ENCODE measurements at regions not wholly inside any gene's neighbourhood (a gene's known extent, or its start where the extent isn't known, plus 50 kb on each side); places are given as distances from the start of the nearest gene placed in this dataset.

GRCh38 chr2:114082731-114083433 lies 193.0 kb downstream of the ACTR3 start:
- no peak for DNase-seq
- no peak for ATAC-seq (ENCODE audit: low read depth in 2 of 2)
- peaks cover 0 to 5% of the 10 kb centered on the region in 2 donors for H3K36me3 Mint-ChIP-seq
- H3K27me3 Mint-ChIP-seq, result peaks cover 9 to 11% (median 10%) of the 10 kb centered on the region in 3 donors
- no peak overlapping the region for H3K27ac Mint-ChIP-seq
- peaks cover 0 to 22% (median 5%) of the 10 kb centered on the region in 7 donors for H3K9me3 Mint-ChIP-seq
- H3K4me1 Mint-ChIP-seq, result no peaks in the 10 kb centered on the region
- H3K4me3 Mint-ChIP-seq, result no peak overlapping the region

GRCh38 chr2:114083717-114084387 lies 194.0 kb downstream of the ACTR3 start:
- ATAC-seq (ENCODE audit: low read depth in 2 of 2) (no peak), DNase-seq (no peak)
- no peak overlapping the region for H3K27ac Mint-ChIP-seq
- peaks cover 9 to 11% (median 10%) of the 10 kb centered on the region in 3 donors for H3K27me3 Mint-ChIP-seq
- no peak overlapping the region for H3K4me3 Mint-ChIP-seq
- H3K4me1 Mint-ChIP-seq, result no peaks in the 10 kb centered on the region
- H3K9me3 Mint-ChIP-seq, result peaks cover 0 to 22% (median 5%) of the 10 kb centered on the region in 7 donors
- H3K36me3 Mint-ChIP-seq, result peaks cover 0 to 5% of the 10 kb centered on the region in 2 donors

DNA sequence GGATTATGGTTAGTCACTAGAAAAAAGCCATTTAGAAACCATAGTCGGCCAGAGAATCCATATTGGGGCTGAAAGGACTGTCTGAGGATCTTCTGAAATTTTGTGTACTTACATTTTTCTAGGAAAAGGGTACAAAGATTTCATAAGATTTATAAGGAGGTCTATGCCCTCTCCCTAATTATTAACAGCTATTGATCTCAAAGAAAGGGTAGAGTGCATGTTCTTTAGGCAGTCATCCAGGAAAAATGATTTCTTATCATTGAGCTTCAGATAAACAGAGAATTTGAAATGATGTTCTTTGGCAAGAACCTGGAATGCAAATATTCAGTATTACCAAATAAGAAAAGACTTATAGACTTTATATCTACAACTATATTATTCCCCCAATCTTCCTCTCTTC lies 195.3 kb downstream of the ACTR3 start:
- peaks cover 5 to 10% (median 9%) of the 10 kb centered on the region in 3 donors for H3K27me3 Mint-ChIP-seq
- peaks cover 0 to 5% of the 10 kb centered on the region in 2 donors for H3K36me3 Mint-ChIP-seq
- DNase-seq (no peak), ATAC-seq (ENCODE audit: low read depth in 2 of 2) (no peak)
- no peak overlapping the region for H3K4me3 Mint-ChIP-seq
- H3K4me1 Mint-ChIP-seq, result no peaks in the 10 kb centered on the region
- peaks cover 0 to 22% (median 5%) of the 10 kb centered on the region in 7 donors for H3K9me3 Mint-ChIP-seq
- no peak overlapping the region for H3K27ac Mint-ChIP-seq

- Mint-ChIP-seq H3K27ac (no peak overlapping the region), H3K27me3 (peaks cover 5 to 10% (median 9%) of the 10 kb centered on the region in 3 donors), H3K4me3 (no peak overlapping the region), H3K36me3 (peaks cover 0 to 5% of the 10 kb centered on the region in 2 donors), H3K4me1 (no peaks in the 10 kb centered on the region), H3K9me3 (peaks cover 0 to 19% (median 5%) of the 10 kb centered on the region in 7 donors)
- no peak for DNase-seq
- no peak for ATAC-seq (ENCODE audit: low read depth in 2 of 2)
Measured at GRCh38 chr2:114085992-114086391, 196.1 kb downstream of the ACTR3 start.

GRCh38 chr2:114089636-114090319 lies 199.9 kb downstream of the ACTR3 start:
- Mint-ChIP-seq H3K27ac (no peak overlapping the region), H3K9me3 (peaks cover 0 to 6% (median 1%) of the 10 kb centered on the region in 7 donors), H3K27me3 (peaks cover 0 to 4% (median 0%) of the 10 kb centered on the region in 3 donors), H3K4me3 (no peak overlapping the region), H3K4me1 (peaks cover 0 to under 1% (median 0%) of the 10 kb centered on the region in 3 donors), H3K36me3 (no peaks in the 10 kb centered on the region)
- DNase-seq (no peak), ATAC-seq (ENCODE audit: low read depth in 2 of 2) (no peak)

- H3K27me3 Mint-ChIP-seq, result no peaks in the 10 kb centered on the region
- H3K4me3 Mint-ChIP-seq, result no peak overlapping the region
- H3K4me1 Mint-ChIP-seq, result peaks cover 0 to 2% (median 0%) of the 10 kb centered on the region in 3 donors
- DNase-seq (no peak), ATAC-seq (ENCODE audit: low read depth in 2 of 2) (no peak)
- peaks cover 0 to 8% of the 10 kb centered on the region in 2 donors for H3K36me3 Mint-ChIP-seq
- H3K27ac Mint-ChIP-seq, result no peak overlapping the region
- peaks cover 5 to 18% (median 13%) of the 10 kb centered on the region in 7 donors for H3K9me3 Mint-ChIP-seq
Measured at GRCh38 chr2:114091010-114091409, 201.1 kb downstream of the ACTR3 start.

GRCh38 chr2:114108249-114108648 lies 218.4 kb downstream of the ACTR3 start:
- DNase-seq (no peak), ATAC-seq (ENCODE audit: low read depth in 2 of 2) (no peak)
- H3K4me1 Mint-ChIP-seq, result no peaks in the 10 kb centered on the region
- H3K9me3 Mint-ChIP-seq, result peaks cover 7 to 40% (median 19%) of the 10 kb centered on the region in 7 donors
- H3K27ac Mint-ChIP-seq, result no peak overlapping the region
- H3K27me3 Mint-ChIP-seq, result peaks cover 10 to 24% (median 10%) of the 10 kb centered on the region in 3 donors
- H3K36me3 Mint-ChIP-seq, result peaks cover 5 to 12% of the 10 kb centered on the region in 2 donors
- H3K4me3 Mint-ChIP-seq, result no peak overlapping the region

DNA sequence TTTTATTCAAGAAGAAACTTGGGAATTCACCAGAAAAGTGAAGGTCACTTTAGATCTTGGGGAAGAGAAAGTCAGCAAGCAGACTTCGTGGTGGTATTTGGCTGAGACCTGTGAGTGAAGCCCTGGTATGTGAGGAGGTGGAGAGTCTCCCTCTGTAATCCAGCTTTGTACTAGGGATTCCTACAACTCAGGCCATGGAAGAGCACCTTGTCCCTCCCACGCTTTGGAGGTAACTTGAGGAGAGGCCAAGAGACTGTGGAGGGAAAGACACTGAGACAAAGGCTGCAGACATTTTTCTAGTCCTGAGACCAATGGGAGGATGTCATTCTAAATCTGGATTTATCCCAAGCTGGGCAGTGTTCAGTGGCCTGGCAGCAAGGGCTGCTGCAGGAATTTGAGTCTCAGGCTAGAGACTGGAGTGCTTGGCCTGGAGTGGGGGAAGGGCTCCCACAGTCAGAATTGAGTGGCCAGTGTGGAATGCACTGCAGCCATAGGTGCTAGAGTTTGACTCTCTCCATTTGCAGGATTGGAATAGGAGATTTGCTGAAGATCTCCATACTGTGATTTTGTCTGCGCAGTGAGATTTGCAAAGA lies 219.0 kb downstream of the ACTR3 start:
- Mint-ChIP-seq H3K36me3 (peaks cover 0 to 12% of the 10 kb centered on the region in 2 donors), H3K4me1 (no peaks in the 10 kb centered on the region), H3K27ac (no peak overlapping the region), H3K4me3 (no peak overlapping the region), H3K27me3 (peaks cover 10 to 31% (median 10%) of the 10 kb centered on the region in 3 donors), H3K9me3 (peaks cover 7 to 34% (median 15%) of the 10 kb centered on the region in 7 donors)
- ATAC-seq (ENCODE audit: low read depth in 2 of 2) (no peak), DNase-seq (no peak)

DNA sequence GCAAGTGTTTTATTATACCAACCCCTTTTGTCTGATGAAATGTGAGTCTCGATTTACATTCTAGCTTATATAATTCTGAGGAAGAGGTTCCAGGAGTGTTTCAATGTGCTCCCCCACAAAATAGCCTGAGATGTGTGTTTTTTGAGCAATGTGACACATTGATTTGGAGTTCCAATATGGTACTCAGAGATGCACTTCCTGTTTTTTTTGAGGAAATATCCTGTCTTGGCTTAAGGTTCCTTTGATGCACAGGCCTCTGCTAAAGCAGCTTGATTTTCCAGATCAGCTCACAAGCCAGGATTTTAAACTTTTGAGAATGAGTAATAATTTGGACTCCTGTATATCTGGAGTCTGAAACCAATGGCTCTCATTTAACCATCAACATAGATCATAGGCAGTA lies 221.4 kb downstream of the ACTR3 start:
- Mint-ChIP-seq H3K27me3 (peaks cover 11 to 36% (median 15%) of the 10 kb centered on the region in 3 donors), H3K4me1 (no peaks in the 10 kb centered on the region), H3K4me3 (no peak overlapping the region), H3K9me3 (peaks cover 0 to 14% (median 4%) of the 10 kb centered on the region in 7 donors), H3K36me3 (no peaks in the 10 kb centered on the region), H3K27ac (no peak overlapping the region)
- DNase-seq (no peak), ATAC-seq (ENCODE audit: low read depth in 2 of 2) (no peak)

- DNase-seq (no peak), ATAC-seq (ENCODE audit: low read depth in 2 of 2) (no peak)
- Mint-ChIP-seq H3K27me3 (peaks cover 7 to 46% (median 20%) of the 10 kb centered on the region in 3 donors), H3K4me3 (no peak overlapping the region), H3K4me1 (no peaks in the 10 kb centered on the region), H3K36me3 (no peaks in the 10 kb centered on the region), H3K27ac (no peak overlapping the region), H3K9me3 (peaks cover 0 to 2% (median 0%) of the 10 kb centered on the region in 7 donors)
Measured at GRCh38 chr2:114113518-114113917, 223.6 kb downstream of the ACTR3 start.

DNA sequence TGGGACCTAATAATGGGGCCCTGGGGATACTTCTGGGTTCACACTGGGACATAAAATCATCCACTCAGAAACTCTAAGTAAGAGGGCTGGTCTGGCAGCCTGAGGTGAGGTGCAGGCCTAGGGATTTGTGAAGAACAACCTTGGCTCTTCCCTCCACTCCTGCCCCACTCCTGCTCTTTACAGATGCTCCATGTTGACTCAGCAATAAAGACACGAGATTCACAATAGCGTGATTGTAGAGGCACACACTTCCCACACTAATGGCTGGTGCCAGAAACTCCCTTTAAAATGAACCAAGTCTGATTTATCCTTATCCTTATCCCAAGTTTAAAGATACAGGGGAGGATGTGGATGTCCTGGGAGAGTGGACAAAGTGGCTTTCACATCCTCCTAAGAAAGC lies 228.2 kb downstream of the ACTR3 start:
- Mint-ChIP-seq H3K27me3 (peaks cover 9 to 33% (median 12%) of the 10 kb centered on the region in 3 donors), H3K36me3 (no peaks in the 10 kb centered on the region), H3K4me1 (no peaks in the 10 kb centered on the region), H3K4me3 (no peak overlapping the region), H3K27ac (no peak overlapping the region), H3K9me3 (no peaks in the 10 kb centered on the region)
- no peak for DNase-seq
- ATAC-seq (ENCODE audit: low read depth in 2 of 2), result no peak

GRCh38 chr2:114119862-114120261 lies 230.0 kb downstream of the ACTR3 start:
- no peak for DNase-seq

DNA sequence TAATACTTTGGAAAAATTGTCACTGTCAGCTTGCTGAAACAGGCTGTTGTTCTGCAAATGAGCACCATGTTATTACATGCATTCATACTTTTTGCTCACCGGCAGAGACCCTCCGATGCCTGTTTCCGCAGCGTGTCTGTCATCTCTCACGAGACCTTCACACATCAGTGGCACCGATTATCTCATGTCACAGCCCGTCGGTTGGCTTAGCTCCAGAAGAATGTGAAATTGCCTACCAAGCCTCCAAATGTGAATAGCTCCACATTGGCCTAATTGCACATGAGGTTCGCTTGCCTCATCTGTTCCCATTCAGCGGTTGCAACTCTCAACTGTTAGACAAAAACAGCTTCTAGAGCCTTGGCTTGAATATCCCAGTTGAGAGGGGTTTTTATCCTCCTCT lies 233.0 kb downstream of the ACTR3 start:
- Mint-ChIP-seq H3K4me3 (no peak overlapping the region), H3K27me3 (peaks cover 0 to 4% (median under 1%) of the 10 kb centered on the region in 3 donors), H3K27ac (no peak overlapping the region), H3K9me3 (no peaks in the 10 kb centered on the region), H3K36me3 (no peaks in the 10 kb centered on the region), H3K4me1 (no peaks in the 10 kb centered on the region)
- ATAC-seq (ENCODE audit: low read depth in 2 of 2) (no peak), DNase-seq (no peak)

More at GRCh38 chr2:114119862-114120261, 230.0 kb downstream of the ACTR3 start:
- no peaks in the 10 kb centered on the region for H3K9me3 Mint-ChIP-seq
- H3K27ac Mint-ChIP-seq, result no peak overlapping the region
- H3K27me3 Mint-ChIP-seq, result peaks cover 4 to 19% (median 12%) of the 10 kb centered on the region in 3 donors
- no peaks in the 10 kb centered on the region for H3K36me3 Mint-ChIP-seq
- H3K4me3 Mint-ChIP-seq, result no peak overlapping the region
- H3K4me1 Mint-ChIP-seq, result no peaks in the 10 kb centered on the region
- no peak for ATAC-seq (ENCODE audit: low read depth in 2 of 2)
